NCI-H2107 (cell line): ENCODE measurements at regions not wholly inside any gene's neighbourhood (a gene's known extent, or its start where the extent isn't known, plus 50 kb on each side); places are given as distances from the start of the nearest gene placed in this dataset.

Experiments used
- DNase-seq: peaks from one replicate; lab custom pipeline; 2025; lab: John Stamatoyannopoulos, UW

DNA sequence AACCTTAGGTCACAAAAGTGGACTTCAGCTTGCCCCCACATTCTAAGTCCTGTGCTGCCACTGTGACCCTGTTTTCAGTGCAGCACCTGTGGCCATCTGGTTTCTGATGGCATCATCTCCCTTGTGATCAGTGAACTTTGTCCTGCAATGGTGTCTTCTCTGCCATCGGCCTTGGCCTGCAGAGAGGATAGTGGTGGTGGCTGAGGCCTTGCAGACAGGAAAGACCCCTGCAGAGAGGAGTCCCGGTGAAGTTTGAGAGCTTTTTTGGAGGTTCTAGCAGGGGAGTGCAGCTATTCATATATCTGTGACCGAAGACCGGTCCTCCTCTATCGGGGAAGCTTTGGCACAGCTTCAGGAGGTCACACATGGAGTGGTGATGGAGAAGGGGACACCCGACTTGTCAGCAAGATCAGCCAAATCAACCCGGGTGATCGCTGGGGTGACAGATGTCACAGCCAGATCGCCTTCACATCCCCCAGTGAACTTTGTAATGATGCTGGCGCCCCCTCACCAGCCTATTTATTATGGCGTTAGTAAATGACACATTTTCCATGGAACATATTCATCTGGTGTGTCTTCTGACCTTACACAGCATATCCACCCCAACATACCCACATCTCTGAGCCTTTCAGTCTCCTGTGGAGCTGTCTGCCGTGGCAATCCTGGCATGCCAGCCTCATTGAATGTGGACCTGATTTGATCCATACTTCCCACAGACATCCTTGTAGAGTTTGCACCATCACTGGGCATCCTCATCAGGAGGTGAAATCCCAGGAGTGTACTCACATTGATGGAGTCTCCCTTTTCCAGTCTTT is 136.1 kb downstream of the PAPOLA start:
- no peak for DNase-seq

DNA sequence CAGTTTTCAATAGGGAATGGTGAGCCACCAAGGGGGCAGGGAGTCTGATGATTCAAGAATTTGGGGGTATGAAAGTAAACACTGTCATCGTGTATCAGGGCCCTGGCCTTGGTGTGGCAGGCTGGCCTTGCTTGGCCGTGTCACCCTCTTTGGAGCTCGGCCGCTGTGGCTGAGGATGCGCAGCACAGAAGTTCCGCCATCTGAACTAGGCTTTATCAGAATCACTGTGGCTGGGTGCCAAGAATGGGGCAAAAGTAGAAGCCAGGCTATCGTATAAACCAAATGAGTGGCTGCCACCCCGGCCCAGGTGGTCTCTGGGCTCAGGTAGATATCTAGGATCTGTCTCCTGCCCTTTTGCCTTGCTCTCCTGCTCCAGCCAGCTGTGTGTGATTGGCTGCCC is 137.4 kb downstream of the PAPOLA start:
- no peak for DNase-seq

DNA sequence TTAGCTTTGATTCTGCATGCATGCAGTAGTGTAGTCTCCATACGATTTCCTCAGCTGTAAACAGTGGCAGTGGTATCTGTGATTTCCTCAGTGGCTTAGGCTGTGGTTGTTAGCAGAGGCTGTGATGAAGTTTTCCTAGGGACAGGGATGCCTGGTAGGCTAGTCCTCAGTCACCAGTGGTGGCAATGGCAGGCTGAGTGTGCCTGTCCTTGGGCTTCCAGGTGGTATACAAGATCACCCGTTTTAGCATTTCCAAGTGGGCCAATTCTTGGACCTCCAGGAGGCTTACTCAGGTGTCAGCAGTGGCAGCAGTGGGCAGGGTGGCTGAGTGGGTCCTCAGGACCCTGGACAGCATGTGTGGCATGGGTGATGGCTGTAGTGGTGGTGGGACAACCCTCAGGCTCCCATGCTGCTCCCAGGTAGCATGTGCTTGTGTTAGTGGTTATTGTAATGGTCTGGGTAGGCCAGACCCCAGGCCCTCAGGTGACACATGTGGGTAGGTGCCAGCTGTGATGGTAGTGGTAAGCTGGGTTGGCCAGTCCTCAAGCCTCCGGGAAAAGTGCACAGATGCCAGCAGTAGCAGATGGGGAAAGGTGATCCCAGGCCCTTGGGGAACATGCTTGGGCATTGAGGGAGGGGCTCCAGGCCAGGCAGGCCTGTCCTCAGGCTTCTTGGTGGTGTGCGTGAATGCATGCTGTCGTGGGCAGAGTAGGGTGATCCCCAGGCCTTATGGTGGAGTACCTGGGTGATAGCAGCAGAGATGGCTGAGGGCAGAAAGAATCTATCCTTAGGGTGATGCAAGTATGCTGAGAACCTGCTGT is 146.5 kb downstream of the PAPOLA start:
- DNase-seq = no peak

DNA sequence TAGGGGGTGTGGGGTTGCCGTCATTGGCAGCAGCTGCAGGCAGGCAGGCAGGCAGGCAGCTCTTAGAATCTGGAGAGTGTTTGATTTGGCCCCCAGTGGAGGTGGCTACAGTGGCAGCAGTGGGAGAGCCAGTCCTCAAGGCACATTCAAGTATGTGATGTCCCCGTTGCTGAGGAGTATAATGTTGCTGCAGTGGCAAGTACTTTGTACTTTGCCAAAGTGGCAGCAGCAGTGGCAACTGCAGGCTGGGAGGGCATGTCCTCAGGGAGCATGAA is 147.1 kb downstream of the PAPOLA start:
- no peak for DNase-seq

DNA sequence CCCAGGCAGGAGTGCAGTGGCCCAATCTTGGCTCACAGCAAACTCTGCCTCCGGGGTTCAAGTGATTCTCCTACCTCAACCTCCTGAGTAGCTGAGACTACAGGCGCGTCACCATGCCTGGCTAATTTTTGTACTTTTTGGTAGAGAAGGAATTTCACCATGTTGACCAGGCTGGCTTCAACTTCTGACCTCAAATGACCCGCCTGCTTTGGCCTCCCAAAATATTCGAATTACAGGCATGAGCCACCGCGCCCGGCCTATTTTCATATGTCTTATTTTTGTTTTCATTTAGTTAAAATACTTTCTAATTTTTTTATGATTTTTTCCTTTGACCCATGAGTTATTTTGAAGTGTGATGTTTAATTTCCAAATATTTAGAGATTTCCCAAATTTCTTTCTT is 143.6 kb upstream of the VRK1 start:
- no peak for DNase-seq

DNA sequence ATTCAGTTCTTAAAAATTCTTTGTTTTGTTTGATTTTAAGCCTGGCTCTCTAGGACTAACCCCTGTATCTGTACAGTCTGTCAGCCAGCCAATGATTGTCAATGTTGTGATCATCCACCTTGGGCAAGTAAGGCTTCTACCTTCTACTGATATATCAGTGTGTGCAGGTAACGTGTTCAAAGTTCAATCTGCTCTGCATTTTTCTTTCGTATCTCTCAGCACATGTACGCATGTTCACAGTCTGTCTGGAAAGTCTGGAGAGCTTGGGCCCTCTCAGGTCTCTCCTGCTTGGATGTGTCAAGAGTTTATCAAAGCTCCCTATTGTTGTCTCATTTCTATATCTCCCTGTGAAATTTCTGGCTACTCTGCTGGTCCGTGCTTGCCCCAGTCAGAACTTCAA is 138.6 kb upstream of the VRK1 start:
- DNase-seq = no peak

DNA sequence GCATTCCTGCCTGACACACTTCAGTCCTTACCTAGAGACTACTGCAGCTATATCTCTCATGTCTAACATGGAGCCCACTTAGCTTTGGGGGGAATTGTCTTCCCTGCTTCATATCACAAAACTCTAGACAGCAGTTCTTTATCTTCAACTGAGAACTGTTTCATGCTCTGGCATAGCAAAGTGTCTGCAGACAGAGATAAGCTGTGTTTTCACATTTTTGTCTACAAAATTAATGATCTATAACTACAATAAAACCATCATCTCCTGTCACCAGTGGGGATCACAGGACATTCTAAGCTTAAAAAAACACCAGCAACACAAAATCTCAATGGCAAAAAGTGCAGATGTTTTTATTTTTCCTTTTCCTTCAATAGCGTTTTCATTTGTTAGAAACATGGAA is 137.1 kb upstream of the VRK1 start:
- DNase-seq = no peak

DNA sequence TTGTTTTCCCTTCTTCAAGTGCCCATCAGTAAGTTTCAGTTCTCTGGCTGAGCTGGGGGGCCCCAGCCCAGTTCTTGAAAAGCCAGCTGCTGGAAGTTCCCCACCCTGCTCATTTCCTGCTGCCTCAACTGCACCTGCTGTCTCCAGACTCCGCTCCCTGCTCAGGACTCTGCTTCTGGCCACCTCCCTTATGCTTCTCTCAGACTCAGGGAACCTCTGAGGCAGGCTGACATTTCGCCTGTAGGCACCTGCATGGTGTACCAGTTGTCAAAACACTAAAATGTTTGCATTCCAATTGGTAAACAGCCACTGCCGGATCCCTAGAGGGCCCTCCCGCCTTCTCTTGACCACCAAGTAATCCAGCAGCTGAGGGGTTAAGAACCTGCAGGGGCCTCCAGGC is 136.5 kb upstream of the VRK1 start:
- DNase-seq = no peak

DNA sequence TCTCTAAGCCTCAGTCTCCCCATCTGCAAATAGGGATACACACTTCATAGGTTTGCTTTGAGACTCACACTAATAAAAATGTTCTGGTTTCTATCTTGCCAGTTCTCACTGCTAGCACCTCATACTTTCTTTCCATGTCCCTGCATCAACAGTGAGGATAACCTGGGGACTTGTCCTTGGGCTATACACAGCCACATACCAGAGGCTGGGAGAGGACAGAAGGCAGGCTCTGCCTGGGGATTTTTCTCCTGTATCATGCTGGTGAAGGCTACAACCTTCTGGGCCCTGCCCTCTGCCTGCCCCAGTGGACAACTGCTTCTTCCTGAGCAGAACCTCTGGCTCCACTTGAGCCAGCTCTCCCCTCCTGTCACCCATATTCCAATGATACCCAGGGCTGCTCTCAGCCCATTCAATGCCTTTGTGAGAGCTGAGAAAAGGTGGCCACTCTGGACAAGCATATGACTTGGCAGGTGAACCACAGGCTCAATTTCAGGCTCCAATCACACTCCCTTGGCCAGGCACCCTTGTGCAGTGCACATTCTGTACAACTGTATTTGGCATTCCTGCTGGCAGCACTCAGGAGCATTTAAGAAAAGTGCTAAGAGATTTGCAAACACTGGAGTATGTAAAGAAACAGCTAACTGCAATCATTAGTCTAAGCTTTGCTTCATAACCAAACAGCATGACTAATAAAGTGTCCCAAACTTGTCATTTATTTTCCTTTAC is 135.8 kb upstream of the VRK1 start:
- DNase-seq = no peak

DNA sequence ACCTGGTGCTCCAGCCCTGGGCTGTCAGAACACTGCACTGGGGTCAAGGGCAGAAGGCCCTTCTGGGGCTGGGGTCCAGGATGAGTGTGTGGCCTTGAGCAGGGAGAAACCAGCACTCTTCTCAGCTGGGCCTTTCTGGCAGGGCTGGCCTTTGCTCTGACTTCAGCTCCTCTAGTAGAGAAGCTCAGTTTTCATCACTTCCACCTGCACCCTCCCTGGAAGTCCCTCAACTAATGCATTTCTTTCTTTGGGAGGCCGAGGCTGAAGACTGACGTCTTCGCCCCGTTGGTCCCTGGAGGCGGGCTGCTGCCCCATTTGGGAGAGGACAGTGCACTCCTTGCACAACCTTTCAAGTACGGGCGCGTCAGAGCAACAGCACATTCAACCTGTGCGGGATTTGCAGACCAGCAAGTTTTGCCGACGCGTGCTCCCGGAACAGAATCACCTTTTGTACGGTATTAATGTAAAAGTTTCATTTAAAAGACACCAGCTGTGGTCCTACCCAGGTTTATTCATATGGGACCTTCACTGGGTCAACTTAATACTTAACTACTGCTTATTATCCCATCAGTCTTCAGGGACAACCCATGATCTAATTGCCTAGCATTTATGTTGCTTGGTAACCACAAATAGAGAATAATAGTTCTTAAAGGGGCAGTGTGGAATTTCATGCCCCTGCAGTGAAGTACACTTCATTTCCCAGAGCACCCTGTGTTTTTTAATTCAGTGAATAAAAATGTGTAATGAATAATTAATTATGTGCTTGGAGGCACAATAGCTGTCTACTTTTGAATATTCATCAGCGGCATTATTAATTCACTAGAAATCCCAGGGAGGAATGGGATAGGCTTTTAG is 134.8 kb upstream of the VRK1 start:
- no peak for DNase-seq

DNA sequence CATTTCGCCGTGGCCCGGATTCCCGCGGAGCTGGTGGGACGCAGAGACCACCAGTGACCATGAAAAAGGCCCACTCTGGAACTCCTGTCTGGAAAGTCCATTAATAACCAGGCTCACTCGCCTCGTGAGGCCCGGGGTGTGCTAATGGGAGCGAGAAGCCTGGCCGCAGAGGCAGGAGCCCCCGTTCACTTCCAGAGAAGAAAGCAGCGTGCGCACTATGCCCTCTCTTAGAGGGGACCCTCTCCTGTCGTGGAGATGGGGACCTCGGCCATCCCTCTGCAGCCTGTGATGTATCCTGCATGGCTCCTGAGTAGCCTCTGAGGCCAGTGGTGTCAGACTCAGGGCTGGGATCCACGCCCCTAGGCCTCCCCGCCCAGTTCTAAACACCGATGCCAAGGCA is 134.1 kb upstream of the VRK1 start:
- DNase-seq = no peak

DNA sequence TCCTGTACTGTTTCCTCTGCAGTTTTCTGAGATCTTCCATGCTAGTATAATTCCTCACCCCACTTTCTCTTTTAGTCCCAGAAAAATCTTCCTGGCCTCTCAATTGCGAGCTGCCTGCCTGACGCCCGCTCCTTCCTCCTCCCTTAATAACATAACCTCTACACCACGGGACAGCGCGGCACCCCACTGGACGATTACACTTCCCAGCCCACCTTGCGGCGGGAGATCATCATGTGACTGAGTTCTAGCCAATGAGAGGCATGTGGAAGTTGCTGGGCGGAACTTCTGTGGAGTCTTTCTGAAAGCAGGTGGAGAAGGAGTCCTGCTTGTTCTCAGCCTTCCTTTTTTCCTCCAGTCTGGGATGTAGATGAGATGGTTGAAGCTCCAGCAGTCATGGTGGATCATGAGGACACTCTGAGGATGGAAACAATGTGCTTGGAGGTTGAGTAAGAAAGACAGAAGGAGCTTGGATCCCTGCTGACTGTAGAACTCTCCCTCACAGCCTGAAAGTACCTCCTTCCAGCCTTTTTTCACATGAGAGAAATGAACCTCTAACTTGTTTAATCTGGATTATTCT is 133.6 kb upstream of the VRK1 start:
- DNase-seq = no peak

DNA sequence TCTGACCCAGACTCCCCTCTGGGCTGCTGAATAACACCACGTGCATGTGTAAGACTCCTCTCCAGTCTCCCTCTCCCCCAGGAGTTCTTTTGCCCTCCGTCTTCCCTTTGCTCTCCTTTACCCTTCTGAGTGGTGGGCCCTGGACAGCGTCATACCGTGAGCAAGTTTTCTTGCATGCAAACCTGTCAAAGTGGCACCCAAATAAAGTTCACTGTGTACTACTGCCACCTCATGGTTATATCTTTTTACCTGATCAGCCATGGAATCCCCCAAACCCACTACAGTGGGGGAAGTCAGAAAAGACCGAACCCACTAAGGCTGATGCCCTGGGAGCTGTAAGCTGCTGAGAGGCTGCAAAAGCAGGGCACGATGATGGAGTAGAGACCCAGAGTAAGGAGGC is 131.1 kb upstream of the VRK1 start:
- no peak for DNase-seq

DNA sequence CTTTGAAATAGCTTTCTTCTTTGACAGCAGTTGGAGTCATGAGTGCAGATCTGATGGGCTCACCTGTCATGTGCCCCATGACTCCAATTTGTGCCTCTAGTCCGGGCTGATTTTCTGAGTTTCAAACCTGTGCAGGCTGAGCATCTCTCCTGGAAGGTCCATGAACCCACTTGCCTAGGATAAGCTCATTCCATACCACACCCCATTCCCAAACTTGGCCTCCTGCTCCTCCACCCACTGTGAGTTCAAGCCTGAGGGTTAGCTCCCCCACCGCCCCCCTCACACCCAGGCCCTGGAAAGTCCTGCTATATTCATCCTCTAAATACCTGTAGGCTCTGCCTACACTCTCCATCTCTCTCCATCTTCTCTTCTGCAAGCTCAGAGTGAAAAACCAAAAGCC is 126.8 kb upstream of the VRK1 start:
- DNase-seq = no peak

DNA sequence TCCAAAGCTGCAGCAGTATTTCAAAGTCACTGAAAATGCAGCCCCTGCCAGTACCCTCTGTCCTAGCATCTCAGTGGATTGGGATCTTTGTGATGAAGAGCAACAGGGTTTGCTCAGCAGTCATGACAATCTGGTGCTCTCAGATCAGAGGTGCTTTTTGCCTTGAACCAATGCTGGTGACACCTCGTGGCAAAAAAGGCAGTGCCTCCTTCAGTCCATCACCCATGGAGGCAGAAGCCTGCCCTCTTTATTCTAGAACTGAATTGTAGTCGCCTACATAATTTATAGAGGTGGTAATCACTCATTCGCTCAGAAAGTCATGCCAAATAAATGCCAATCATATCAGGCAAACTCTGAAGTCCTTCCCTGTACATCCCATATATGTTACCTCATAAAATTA is 126.0 kb upstream of the VRK1 start:
- DNase-seq = no peak

DNA sequence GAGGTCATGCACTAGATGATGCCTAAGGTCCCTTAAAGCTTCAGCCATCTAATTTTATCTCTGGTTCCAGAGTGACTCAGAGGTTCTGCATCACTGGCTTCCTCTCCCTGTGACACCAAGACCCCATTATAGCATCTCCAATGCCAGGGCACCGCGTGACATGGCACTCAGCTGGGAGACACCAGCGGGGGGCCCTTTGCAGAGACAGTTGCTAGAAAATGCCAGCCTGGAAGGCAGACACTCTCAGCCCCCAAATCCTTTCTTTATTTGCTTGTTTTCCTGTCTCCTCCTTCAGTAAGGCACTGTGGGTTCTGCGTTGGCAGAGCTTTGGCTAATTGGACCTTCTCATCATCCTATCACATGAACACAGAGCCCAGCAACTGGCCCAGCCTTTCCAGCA is 123.5 kb upstream of the VRK1 start:
- DNase-seq = no peak

DNA sequence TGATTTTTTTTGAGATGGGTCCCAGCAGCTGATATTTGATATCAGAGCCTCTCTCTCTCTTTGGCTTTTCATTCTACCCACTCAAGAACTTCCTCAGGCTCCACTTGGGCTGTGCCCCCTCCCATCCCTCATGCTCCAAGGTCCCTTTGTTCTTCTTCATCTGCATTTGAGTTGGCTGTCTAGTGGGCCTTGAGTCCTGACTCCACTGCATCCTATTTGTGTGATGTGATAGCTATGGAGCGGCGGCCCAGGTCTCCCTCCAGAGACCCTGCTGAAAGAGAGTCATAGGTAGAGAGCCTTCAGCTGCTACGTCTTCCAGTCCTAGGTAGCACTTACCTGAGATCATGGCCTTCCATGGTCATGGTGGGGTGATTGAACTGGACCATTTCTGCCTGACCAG is 123.1 kb upstream of the VRK1 start:
- no peak for DNase-seq

DNA sequence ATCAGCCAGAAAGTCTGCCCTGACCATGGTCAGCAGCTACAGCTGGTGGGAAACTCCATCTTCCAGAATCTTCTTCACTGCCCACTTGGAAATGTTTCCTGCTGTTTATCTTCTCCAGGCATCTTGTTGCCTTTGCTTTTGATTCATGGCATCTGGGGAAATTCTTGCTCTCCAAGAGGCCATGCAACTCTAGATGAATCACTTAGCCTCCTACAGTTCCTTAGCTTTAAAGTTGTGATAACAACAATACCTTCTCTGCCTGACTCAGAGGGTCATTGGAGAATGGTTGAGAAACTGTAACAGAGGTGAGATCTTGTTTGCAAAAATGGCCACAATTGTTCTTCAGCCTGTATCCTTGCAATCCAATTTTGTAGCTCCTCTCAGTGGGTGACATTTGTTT is 121.0 kb upstream of the VRK1 start:
- DNase-seq = no peak

DNA sequence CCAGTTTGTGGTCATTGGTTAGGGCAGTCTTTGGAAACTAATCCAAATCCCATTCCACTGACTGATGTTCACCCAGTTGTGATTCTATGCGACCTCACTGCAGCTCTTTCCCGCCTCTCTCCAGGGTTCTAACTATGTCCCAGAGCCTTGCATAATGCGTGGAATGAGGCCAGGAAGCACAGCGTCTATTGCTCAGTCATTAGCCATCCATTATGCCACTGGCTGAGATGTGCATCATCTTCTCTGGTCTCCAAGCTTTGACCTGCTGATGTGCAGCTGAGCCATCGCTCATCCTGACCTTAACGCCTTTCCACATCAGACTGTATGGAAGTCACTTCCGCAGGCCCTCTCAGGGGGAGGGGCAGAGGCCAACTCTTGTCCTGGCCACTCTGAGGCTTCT is 115.4 kb upstream of the VRK1 start:
- DNase-seq = no peak

DNA sequence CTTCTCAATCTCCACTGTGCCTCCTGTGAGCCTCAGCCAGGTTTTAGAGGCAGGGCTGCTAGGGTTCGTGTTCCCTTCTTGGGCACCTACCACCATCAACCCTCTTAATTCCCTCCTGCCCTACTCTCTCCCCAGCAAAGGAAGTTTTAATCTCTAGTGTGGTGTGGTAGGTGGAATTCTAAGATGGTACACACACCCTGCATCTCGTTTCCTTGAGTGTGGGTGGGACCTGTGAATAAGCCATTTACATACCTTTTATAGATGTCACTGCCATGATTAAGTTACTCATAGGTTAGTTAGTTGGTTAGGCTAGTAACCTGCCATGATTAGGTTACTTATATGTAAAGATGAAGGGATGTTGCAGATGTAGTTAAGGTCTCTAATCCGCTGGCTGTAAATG is 114.8 kb upstream of the VRK1 start:
- DNase-seq = no peak

DNA sequence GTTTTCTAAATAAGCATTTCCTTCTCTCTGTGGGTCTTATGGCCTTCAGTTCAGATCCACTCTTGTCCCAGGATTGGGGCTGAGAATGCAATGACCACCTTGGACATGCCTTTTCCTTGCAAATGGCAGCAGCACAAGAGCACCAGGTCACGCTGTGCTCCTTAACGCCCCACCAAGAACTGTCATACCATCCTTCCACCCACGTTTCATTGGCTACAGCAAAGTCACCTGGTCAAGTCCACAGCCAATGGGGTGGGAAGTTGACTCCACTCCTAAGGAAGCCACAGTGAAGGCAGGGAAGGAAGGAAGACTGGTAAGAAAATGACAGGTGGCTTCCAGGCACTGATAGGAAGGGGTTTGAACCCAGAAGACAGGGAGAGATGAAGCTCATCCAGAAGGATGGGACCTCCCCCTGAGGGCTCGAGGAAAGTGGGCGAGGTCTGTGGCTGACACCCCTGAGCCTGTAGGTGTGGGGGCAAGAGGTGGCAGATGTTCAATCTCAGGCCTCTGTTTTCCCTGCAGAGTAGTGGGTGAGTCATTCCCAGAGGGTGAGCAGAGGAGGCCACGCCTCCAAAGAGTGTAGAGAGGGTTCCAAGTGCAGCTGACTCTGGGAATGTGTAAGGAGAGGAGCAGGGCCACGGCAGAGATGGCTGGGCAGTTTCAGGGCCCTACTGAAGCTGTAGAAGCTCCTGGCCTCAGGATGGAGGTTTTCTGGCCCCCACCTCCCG is 113.5 kb upstream of the VRK1 start:
- no peak for DNase-seq
